Neural cell (in vitro differentiated cells): ENCODE measurements at regions not wholly inside any gene's neighbourhood (a gene's known extent, or its start where the extent isn't known, plus 50 kb on each side); places are given as distances from the start of the nearest gene placed in this dataset.

Experiments used
- H2AFZ ChIP-seq: fragments of 200-600, 300-800 bp; sonication (generic), shearing (Covaris generic); 2 replicates; pipeline ENCODE4 v1.6.0; 2014; ENCODE audit warnings: low read depth, mild to moderate bottlenecking, antibody characterized with exemption, low read length, moderate library complexity
- H3F3A ChIP-seq: fragments of 200-600 bp; shearing (Covaris generic); 2 replicates; pipeline ENCODE4 v1.6.1; 2016; ENCODE audit warnings: mild to moderate bottlenecking, moderate library complexity, mixed read lengths, antibody characterized with exemption, low read length; ENCODE audit not compliant: insufficient read depth, poor library complexity, severe bottlenecking
- H3K27ac ChIP-seq: fragments of 200-600, 300-800 bp; sonication (generic), shearing (Covaris generic); 2 replicates; pipeline ENCODE4 v1.5.1; 2014; ENCODE audit warnings: mild to moderate bottlenecking, low read length, moderate library complexity
- H3K27me3 ChIP-seq: fragments of 300-800, 200-600 bp; sonication (generic), shearing (Covaris generic); 2 replicates; pipeline ENCODE4 v1.6.0; 2014; ENCODE audit warnings: mild to moderate bottlenecking, low read depth, low read length, moderate library complexity; ENCODE audit not compliant: insufficient read depth
- H3K36me3 ChIP-seq: fragments of 300-800, 200-600 bp; sonication (generic), shearing (Covaris generic); 2 replicates; pipeline ENCODE4 v1.5.1; 2014; ENCODE audit warnings: mild to moderate bottlenecking, antibody characterized with exemption, low read length, moderate library complexity; ENCODE audit not compliant: insufficient read depth
- H3K4me2 ChIP-seq: fragments of 300-800, 200-600 bp; sonication (generic), shearing (Covaris generic); 2 replicates; pipeline ENCODE4 v1.6.0; 2014; ENCODE audit warnings: mild to moderate bottlenecking, low read length
- H3K4me3 ChIP-seq: fragments of 300-800, 200-600 bp; sonication (generic), shearing (Covaris generic); 2 replicates; pipeline ENCODE4 v1.5.1; 2014; ENCODE audit warnings: mild to moderate bottlenecking, low read length, moderate library complexity
- H3K79me2 ChIP-seq: fragments of 200-600 bp; shearing (Covaris generic); replicated peaks from 2 replicates; pipeline ENCODE4 v1.6.0; 2014; ENCODE audit warnings: mild to moderate bottlenecking, low read length, moderate library complexity; ENCODE audit not compliant: insufficient read depth
- H3K9ac ChIP-seq: fragments of 300-800, 200-600 bp; sonication (generic), shearing (Covaris generic); 2 replicates; pipeline ENCODE4 v1.6.1; 2016; ENCODE audit warnings: mild to moderate bottlenecking, low read length, mixed read lengths
- H3K9me2 ChIP-seq: fragments of 200-600 bp; shearing (Covaris generic); 2 replicates; pipeline ENCODE4 v1.6.1; 2016; ENCODE audit warnings: mild to moderate bottlenecking, low read length, mixed read lengths; ENCODE audit not compliant: insufficient read depth
- H3K9me3 ChIP-seq: fragments of 200-600, 300-800 bp; sonication (generic), shearing (Covaris generic); 2 replicates; pipeline ENCODE4 v1.6.1; 2016; ENCODE audit warnings: mild to moderate bottlenecking, mixed run types, low read length, moderate library complexity, mixed read lengths
- H4K20me1 ChIP-seq: fragments of 200-600 bp; shearing (Covaris generic); 2 replicates; pipeline ENCODE4 v1.6.1; 2016; ENCODE audit warnings: mild to moderate bottlenecking, mixed run types; ENCODE audit not compliant: insufficient read depth
- EP300 ChIP-seq: fragments of 450-650 bp; conservative IDR thresholded peaks from 2 replicates; pipeline ENCODE4 v1.6.1; 2014; ENCODE audit warnings: antibody characterized with exemption, mild to moderate bottlenecking, moderate library complexity; ENCODE audit not compliant: poor library complexity, severe bottlenecking
- EZH2 ChIP-seq: fragments of 200-600, 300-800 bp; shearing (Covaris generic), sonication (generic); IDR thresholded peaks from 2 replicates; pipeline ENCODE4 v1.6.1; 2014; ENCODE audit warnings: antibody characterized with exemption, low read length, borderline replicate concordance, mild to moderate bottlenecking; ENCODE audit not compliant: insufficient read depth, poor library complexity, severe bottlenecking
- MXI1 ChIP-seq: fragments of 450-650 bp; conservative IDR thresholded peaks from 2 replicates; pipeline ENCODE4 v1.6.1; 2014; ENCODE audit warnings: antibody characterized with exemption, mild to moderate bottlenecking; ENCODE audit not compliant: poor library complexity, severe bottlenecking
- POLR2AphosphoS5 ChIP-seq: IDR thresholded peaks from 2 replicates; pipeline ENCODE4 v1.6.1; 2012
- RAD21 ChIP-seq: fragments of 450-650 bp; conservative IDR thresholded peaks from 2 replicates; pipeline ENCODE4 v1.6.1; 2014; ENCODE audit warnings: antibody characterized with exemption, mild to moderate bottlenecking, moderate library complexity
- SMC3 ChIP-seq: fragments of 450-650 bp; conservative IDR thresholded peaks from 2 replicates; pipeline ENCODE4 v1.6.1; 2014; ENCODE audit warnings: antibody characterized with exemption, mild to moderate bottlenecking, moderate library complexity; ENCODE audit not compliant: poor library complexity
- TAF1 ChIP-seq: IDR thresholded peaks from 2 replicates; pipeline ENCODE4 v1.6.1; 2012; ENCODE audit warnings: low read depth
- TF ChIP-seq, protein P1 (sequence below): fragments of 450-650 bp; IDR thresholded peaks from 2 replicates; pipeline ENCODE4 v1.5.1; 2014; ENCODE audit warnings: antibody characterized with exemption, mild to moderate bottlenecking, moderate library complexity; ENCODE audit not compliant: poor library complexity, severe bottlenecking
- TF ChIP-seq, protein P2 (sequence below): IDR thresholded peaks from 2 replicates; pipeline ENCODE4 v1.6.1; 2012; ENCODE audit warnings: borderline replicate concordance

DNA sequence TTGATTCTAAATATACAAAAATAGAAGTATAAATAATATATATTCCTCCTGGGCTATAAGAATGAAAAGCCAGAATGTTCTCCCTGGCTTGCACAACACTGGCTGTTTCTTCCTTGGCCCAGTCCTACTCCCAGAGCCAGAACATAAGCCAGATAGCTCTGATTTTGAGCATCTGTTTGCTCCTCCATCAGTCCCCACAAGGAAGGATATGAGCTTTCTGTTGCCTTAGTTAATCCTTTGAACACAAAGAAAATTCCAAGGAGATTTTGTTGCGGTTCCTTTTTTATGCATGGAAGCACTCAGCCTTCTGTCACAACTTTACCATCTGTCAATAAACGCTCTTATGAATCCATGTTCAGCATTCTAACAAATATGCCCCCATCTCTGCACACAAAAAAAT lies 361.8 kb downstream of the IPMK start:
- Histone ChIP-seq H3K27me3 (no peaks in the 10 kb centered on the region), H2AFZ (no peak overlapping the region), H3K79me2 (no peaks in the 10 kb centered on the region), H3K9me3 (no peaks in the 10 kb centered on the region), H3K36me3 (no peaks in the 10 kb centered on the region), H3K9ac (no peak overlapping the region), H4K20me1 (no peaks in the 10 kb centered on the region), H3K4me2 (no peak overlapping the region), H3K27ac (no peak overlapping the region), H3K4me3 (no peak overlapping the region), H3F3A (no peaks in the 10 kb centered on the region), H3K9me2 (no peaks in the 10 kb centered on the region)
- TF ChIP-seq TAF1, result no peak
- TF ChIP-seq MXI1, result no peak
- no peak for TF ChIP-seq RAD21
- TF ChIP-seq, protein P1, sequence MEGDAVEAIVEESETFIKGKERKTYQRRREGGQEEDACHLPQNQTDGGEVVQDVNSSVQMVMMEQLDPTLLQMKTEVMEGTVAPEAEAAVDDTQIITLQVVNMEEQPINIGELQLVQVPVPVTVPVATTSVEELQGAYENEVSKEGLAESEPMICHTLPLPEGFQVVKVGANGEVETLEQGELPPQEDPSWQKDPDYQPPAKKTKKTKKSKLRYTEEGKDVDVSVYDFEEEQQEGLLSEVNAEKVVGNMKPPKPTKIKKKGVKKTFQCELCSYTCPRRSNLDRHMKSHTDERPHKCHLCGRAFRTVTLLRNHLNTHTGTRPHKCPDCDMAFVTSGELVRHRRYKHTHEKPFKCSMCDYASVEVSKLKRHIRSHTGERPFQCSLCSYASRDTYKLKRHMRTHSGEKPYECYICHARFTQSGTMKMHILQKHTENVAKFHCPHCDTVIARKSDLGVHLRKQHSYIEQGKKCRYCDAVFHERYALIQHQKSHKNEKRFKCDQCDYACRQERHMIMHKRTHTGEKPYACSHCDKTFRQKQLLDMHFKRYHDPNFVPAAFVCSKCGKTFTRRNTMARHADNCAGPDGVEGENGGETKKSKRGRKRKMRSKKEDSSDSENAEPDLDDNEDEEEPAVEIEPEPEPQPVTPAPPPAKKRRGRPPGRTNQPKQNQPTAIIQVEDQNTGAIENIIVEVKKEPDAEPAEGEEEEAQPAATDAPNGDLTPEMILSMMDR, result no peak

DNA sequence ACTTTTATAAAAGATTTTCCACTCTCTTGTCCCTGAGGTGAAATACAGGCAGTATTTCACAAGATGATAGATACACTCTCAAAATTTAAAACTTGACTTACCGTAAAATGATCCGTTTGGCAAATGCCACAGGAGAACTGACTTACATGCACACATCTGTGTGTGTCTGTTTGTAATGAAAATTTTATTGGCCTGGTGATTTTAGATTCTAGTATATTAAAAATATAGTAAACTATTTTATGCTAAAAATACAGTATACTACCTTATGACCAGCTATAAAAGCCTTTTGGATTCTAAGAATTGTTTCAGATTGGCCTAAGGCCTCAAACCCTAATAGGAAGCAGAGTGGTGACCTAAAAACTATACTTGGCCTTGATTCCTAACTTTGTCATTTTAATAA lies 362.7 kb downstream of the IPMK start:
- Histone ChIP-seq H2AFZ (no peak overlapping the region), H3K4me2 (no peak overlapping the region), H4K20me1 (no peaks in the 10 kb centered on the region), H3K4me3 (no peak overlapping the region), H3K27me3 (no peaks in the 10 kb centered on the region), H3K36me3 (no peaks in the 10 kb centered on the region), H3K27ac (no peak overlapping the region), H3K79me2 (no peaks in the 10 kb centered on the region), H3F3A (no peaks in the 10 kb centered on the region), H3K9me3 (no peaks in the 10 kb centered on the region), H3K9ac (no peak overlapping the region), H3K9me2 (no peaks in the 10 kb centered on the region)
- TF ChIP-seq POLR2AphosphoS5 (no peak), SMC3 (no peak), RAD21 (no peak), TAF1 (no peak), EZH2 (no peak), EP300 (no peak), MXI1 (no peak)
- TF ChIP-seq, protein P2, sequence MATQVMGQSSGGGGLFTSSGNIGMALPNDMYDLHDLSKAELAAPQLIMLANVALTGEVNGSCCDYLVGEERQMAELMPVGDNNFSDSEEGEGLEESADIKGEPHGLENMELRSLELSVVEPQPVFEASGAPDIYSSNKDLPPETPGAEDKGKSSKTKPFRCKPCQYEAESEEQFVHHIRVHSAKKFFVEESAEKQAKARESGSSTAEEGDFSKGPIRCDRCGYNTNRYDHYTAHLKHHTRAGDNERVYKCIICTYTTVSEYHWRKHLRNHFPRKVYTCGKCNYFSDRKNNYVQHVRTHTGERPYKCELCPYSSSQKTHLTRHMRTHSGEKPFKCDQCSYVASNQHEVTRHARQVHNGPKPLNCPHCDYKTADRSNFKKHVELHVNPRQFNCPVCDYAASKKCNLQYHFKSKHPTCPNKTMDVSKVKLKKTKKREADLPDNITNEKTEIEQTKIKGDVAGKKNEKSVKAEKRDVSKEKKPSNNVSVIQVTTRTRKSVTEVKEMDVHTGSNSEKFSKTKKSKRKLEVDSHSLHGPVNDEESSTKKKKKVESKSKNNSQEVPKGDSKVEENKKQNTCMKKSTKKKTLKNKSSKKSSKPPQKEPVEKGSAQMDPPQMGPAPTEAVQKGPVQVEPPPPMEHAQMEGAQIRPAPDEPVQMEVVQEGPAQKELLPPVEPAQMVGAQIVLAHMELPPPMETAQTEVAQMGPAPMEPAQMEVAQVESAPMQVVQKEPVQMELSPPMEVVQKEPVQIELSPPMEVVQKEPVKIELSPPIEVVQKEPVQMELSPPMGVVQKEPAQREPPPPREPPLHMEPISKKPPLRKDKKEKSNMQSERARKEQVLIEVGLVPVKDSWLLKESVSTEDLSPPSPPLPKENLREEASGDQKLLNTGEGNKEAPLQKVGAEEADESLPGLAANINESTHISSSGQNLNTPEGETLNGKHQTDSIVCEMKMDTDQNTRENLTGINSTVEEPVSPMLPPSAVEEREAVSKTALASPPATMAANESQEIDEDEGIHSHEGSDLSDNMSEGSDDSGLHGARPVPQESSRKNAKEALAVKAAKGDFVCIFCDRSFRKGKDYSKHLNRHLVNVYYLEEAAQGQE, result no peak
- TF ChIP-seq, protein P1, result no peak
